HEK293 (cell line): ENCODE measurements at regions not wholly inside any gene's neighbourhood (a gene's known extent, or its start where the extent isn't known, plus 50 kb on each side); places are given as distances from the start of the nearest gene placed in this dataset.

Source experiments
- CTCF ChIA-PET: fragments of 350-600 bp; formaldehyde crosslinking; extraction: SDS; loops from one replicate; lab custom pipeline; 2021; ENCODE audit warnings: antibody characterized with exemption; lab: Yijun Ruan, JAX
- POLR2A ChIA-PET: fragments of 300-600 bp; formaldehyde crosslinking; extraction: SDS; loops from one replicate; lab custom pipeline; 2020; ENCODE audit warnings: antibody characterized with exemption, inconsistent platforms; lab: Yijun Ruan, JAX
- H3K27ac ChIP-seq: fragments of 200-500 bp; sonication (Bioruptor generic); 2 replicates; pipeline ENCODE4 v1.5.1; 2014; ENCODE audit warnings: low read depth, low read length, control low read depth, inconsistent platforms; ENCODE audit errors: extremely low read depth
- H3K36me3 ChIP-seq, 2 experiments: fragments of 200-500 bp in 1 of 2; sonication (Bioruptor generic) in 1 of 2; 1 replicate in 1 of 2; 2 replicates in 1 of 2; pipeline ENCODE4 v1.5.1; 2014 to 2017; ENCODE audit warnings: inconsistent platforms in 2 of 2, low read length in 2 of 2; ENCODE audit not compliant: control insufficient read depth in 2 of 2, insufficient read depth in 1 of 2
- H3K4me1 ChIP-seq: fragments of 200-500 bp; sonication (Bioruptor generic); 2 replicates; pipeline ENCODE4 v1.5.1; 2014; ENCODE audit warnings: mild to moderate bottlenecking, low read length, inconsistent platforms; ENCODE audit not compliant: control insufficient read depth, insufficient read depth
- H3K4me3 ChIP-seq: 2 replicates; pipeline ENCODE4 v1.5.1; 2011; ENCODE audit warnings: low read depth, mild to moderate bottlenecking, control low read depth, low read length, moderate library complexity
- H3K9me3 ChIP-seq: fragments of 200-500 bp; sonication (Bioruptor generic); 2 replicates; pipeline ENCODE4 v1.5.1; 2014; ENCODE audit warnings: low read depth, low read length, inconsistent platforms; ENCODE audit not compliant: control insufficient read depth, insufficient read depth
- IKZF3 ChIP-seq: fragments of 450-650 bp; IDR thresholded peaks from 2 replicates; pipeline ENCODE4 v1.5.0; 2018; ENCODE audit warnings: missing biosample characterization, mild to moderate bottlenecking, missing genetic modification characterization, moderate library complexity
- KLF1 ChIP-seq: fragments of 450-650 bp; formaldehyde crosslinking; IDR thresholded peaks from 2 replicates; pipeline ENCODE4 v1.5.1; 2016; ENCODE audit warnings: missing biosample characterization, missing genetic modification characterization
- PRDM1 ChIP-seq: fragments of 450-650 bp; formaldehyde crosslinking; IDR thresholded peaks from 2 replicates; pipeline ENCODE4; 2016; ENCODE audit warnings: missing biosample characterization, missing genetic modification characterization
- SCRT1 ChIP-seq: fragments of 450-650 bp; formaldehyde crosslinking; IDR thresholded peaks from 2 replicates; pipeline ENCODE4 v1.5.1; 2016; ENCODE audit warnings: missing biosample characterization, missing genetic modification characterization, borderline replicate concordance
- ZNF112 ChIP-seq: fragments of 450-650 bp; formaldehyde crosslinking; IDR thresholded peaks from 2 replicates; pipeline ENCODE4 v1.5.0; 2017; ENCODE audit warnings: missing biosample characterization, missing genetic modification characterization
- ZNF121 ChIP-seq: fragments of 450-650 bp; formaldehyde crosslinking; IDR thresholded peaks from 2 replicates; pipeline ENCODE4 v1.5.1; 2016; ENCODE audit warnings: missing biosample characterization, missing genetic modification characterization
- ZNF133 ChIP-seq: fragments of 450-650 bp; formaldehyde crosslinking; IDR thresholded peaks from 2 replicates; pipeline ENCODE4 v1.5.1; 2016; ENCODE audit warnings: missing biosample characterization, missing genetic modification characterization
- ZNF155 ChIP-seq: fragments of 450-650 bp; formaldehyde crosslinking; IDR thresholded peaks from 2 replicates; pipeline ENCODE4 v1.5.1; 2016; ENCODE audit warnings: missing biosample characterization, missing genetic modification characterization
- ZNF311 ChIP-seq: fragments of 450-650 bp; formaldehyde crosslinking; IDR thresholded peaks from 2 replicates; pipeline ENCODE4 v1.5.1; 2017; ENCODE audit warnings: missing biosample characterization, missing genetic modification characterization, borderline replicate concordance
- ZNF394 ChIP-seq: fragments of 450-650 bp; formaldehyde crosslinking; IDR thresholded peaks from 2 replicates; pipeline ENCODE4 v1.5.1; 2016; ENCODE audit warnings: missing biosample characterization, missing genetic modification characterization, mild to moderate bottlenecking, moderate library complexity, borderline replicate concordance
- ZNF596 ChIP-seq: fragments of 450-650 bp; IDR thresholded peaks from 2 replicates; pipeline ENCODE4 v1.5.0; 2018; ENCODE audit warnings: missing biosample characterization, mild to moderate bottlenecking, missing genetic modification characterization, moderate library complexity
- ZNF629 ChIP-seq: fragments of 450-650 bp; formaldehyde crosslinking; IDR thresholded peaks from 2 replicates; pipeline ENCODE4 v1.5.1; 2017; ENCODE audit warnings: missing biosample characterization, missing genetic modification characterization
- ZNF747 ChIP-seq: fragments of 450-650 bp; formaldehyde crosslinking; IDR thresholded peaks from 2 replicates; pipeline ENCODE4 v1.5.1; 2016; ENCODE audit warnings: missing biosample characterization, missing genetic modification characterization
- ZNF76 ChIP-seq: fragments of 450-650 bp; formaldehyde crosslinking; IDR thresholded peaks from 2 replicates; pipeline ENCODE4; 2016; ENCODE audit warnings: low read depth, missing biosample characterization, missing genetic modification characterization, borderline replicate concordance
- ZNF777 ChIP-seq: fragments of 450-650 bp; formaldehyde crosslinking; IDR thresholded peaks from 2 replicates; pipeline ENCODE4 v1.5.1; 2017; ENCODE audit warnings: missing biosample characterization, missing genetic modification characterization, borderline replicate concordance
- TF ChIP-seq, protein P1 (sequence below): fragments of 450-650 bp; formaldehyde crosslinking; IDR thresholded peaks from 2 replicates; pipeline ENCODE4 v1.5.1; 2016; ENCODE audit warnings: missing biosample characterization, missing genetic modification characterization
- TF ChIP-seq, protein P2 (sequence below): fragments of 450-650 bp; formaldehyde crosslinking; IDR thresholded peaks from 2 replicates; pipeline ENCODE4 v1.5.0; 2017; ENCODE audit warnings: missing biosample characterization, missing genetic modification characterization, borderline replicate concordance
- TF ChIP-seq, protein P3 (sequence below): IDR thresholded peaks from 2 replicates; pipeline ENCODE4 v1.6.1; 2011; ENCODE audit warnings: mild to moderate bottlenecking, low read depth, low read length, borderline replicate concordance
- TF ChIP-seq, protein P4 (sequence below): fragments of 450-650 bp; formaldehyde crosslinking; IDR thresholded peaks from 2 replicates; pipeline ENCODE4 v1.5.1; 2016; ENCODE audit warnings: missing biosample characterization, missing genetic modification characterization, borderline replicate concordance
- TF ChIP-seq, protein P5 (sequence below): fragments of 450-650 bp; formaldehyde crosslinking; IDR thresholded peaks from 2 replicates; pipeline ENCODE4 v1.5.1; 2017; ENCODE audit warnings: missing biosample characterization, mild to moderate bottlenecking, missing genetic modification characterization, moderate library complexity

DNA sequence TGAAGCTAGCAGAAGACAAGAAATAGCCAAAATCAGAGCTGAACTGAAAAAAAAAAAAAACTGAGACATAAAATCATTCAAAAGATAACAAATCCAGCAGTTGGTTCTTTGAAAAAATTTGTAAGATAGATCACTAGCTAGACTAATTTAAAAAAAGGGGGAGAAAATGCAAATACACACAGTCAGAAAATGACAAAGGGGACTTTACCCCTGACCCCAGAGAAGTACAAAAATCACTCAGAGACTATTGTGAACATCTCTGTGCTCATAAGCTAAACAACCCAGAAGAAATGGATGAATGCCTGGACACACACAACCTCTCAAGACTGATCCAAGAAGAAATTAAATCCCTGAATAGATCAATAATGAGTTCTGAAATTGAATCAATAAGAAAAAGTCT lies 914.3 kb upstream of the API5 start:
- TF ChIP-seq ZNF112 (tag by site-specific recombination) (no peak), ZNF747 (tag by site-specific recombination) (no peak), ZNF121 (tag by site-specific recombination) (no peak), ZNF596 (no peak), ZNF155 (no peak), ZNF76 (tag by site-specific recombination) (no peak), ZNF311 (tag by site-specific recombination) (no peak), PRDM1 (tag by site-specific recombination) (no peak), ZNF394 (tag by site-specific recombination) (no peak), ZNF629 (no peak), ZNF777 (no peak), ZNF133 (no peak), SCRT1 (tag by site-specific recombination) (no peak), IKZF3 (no peak), KLF1 (no peak)
- TF ChIP-seq, protein P1, sequence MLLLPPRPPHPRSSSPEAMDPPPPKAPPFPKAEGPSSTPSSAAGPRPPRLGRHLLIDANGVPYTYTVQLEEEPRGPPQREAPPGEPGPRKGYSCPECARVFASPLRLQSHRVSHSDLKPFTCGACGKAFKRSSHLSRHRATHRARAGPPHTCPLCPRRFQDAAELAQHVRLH (tag by site-specific recombination): no peak
- TF ChIP-seq, protein P2, sequence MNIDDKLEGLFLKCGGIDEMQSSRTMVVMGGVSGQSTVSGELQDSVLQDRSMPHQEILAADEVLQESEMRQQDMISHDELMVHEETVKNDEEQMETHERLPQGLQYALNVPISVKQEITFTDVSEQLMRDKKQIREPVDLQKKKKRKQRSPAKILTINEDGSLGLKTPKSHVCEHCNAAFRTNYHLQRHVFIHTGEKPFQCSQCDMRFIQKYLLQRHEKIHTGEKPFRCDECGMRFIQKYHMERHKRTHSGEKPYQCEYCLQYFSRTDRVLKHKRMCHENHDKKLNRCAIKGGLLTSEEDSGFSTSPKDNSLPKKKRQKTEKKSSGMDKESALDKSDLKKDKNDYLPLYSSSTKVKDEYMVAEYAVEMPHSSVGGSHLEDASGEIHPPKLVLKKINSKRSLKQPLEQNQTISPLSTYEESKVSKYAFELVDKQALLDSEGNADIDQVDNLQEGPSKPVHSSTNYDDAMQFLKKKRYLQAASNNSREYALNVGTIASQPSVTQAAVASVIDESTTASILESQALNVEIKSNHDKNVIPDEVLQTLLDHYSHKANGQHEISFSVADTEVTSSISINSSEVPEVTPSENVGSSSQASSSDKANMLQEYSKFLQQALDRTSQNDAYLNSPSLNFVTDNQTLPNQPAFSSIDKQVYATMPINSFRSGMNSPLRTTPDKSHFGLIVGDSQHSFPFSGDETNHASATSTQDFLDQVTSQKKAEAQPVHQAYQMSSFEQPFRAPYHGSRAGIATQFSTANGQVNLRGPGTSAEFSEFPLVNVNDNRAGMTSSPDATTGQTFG (tag by site-specific recombination): no peak
- TF ChIP-seq, protein P3, sequence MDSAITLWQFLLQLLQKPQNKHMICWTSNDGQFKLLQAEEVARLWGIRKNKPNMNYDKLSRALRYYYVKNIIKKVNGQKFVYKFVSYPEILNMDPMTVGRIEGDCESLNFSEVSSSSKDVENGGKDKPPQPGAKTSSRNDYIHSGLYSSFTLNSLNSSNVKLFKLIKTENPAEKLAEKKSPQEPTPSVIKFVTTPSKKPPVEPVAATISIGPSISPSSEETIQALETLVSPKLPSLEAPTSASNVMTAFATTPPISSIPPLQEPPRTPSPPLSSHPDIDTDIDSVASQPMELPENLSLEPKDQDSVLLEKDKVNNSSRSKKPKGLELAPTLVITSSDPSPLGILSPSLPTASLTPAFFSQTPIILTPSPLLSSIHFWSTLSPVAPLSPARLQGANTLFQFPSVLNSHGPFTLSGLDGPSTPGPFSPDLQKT: no peak
- TF ChIP-seq, protein P4, sequence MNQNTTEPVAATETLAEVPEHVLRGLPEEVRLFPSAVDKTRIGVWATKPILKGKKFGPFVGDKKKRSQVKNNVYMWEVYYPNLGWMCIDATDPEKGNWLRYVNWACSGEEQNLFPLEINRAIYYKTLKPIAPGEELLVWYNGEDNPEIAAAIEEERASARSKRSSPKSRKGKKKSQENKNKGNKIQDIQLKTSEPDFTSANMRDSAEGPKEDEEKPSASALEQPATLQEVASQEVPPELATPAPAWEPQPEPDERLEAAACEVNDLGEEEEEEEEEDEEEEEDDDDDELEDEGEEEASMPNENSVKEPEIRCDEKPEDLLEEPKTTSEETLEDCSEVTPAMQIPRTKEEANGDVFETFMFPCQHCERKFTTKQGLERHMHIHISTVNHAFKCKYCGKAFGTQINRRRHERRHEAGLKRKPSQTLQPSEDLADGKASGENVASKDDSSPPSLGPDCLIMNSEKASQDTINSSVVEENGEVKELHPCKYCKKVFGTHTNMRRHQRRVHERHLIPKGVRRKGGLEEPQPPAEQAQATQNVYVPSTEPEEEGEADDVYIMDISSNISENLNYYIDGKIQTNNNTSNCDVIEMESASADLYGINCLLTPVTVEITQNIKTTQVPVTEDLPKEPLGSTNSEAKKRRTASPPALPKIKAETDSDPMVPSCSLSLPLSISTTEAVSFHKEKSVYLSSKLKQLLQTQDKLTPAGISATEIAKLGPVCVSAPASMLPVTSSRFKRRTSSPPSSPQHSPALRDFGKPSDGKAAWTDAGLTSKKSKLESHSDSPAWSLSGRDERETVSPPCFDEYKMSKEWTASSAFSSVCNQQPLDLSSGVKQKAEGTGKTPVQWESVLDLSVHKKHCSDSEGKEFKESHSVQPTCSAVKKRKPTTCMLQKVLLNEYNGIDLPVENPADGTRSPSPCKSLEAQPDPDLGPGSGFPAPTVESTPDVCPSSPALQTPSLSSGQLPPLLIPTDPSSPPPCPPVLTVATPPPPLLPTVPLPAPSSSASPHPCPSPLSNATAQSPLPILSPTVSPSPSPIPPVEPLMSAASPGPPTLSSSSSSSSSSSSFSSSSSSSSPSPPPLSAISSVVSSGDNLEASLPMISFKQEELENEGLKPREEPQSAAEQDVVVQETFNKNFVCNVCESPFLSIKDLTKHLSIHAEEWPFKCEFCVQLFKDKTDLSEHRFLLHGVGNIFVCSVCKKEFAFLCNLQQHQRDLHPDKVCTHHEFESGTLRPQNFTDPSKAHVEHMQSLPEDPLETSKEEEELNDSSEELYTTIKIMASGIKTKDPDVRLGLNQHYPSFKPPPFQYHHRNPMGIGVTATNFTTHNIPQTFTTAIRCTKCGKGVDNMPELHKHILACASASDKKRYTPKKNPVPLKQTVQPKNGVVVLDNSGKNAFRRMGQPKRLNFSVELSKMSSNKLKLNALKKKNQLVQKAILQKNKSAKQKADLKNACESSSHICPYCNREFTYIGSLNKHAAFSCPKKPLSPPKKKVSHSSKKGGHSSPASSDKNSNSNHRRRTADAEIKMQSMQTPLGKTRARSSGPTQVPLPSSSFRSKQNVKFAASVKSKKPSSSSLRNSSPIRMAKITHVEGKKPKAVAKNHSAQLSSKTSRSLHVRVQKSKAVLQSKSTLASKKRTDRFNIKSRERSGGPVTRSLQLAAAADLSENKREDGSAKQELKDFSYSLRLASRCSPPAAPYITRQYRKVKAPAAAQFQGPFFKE (tag by site-specific recombination): no peak
- TF ChIP-seq, protein P5, sequence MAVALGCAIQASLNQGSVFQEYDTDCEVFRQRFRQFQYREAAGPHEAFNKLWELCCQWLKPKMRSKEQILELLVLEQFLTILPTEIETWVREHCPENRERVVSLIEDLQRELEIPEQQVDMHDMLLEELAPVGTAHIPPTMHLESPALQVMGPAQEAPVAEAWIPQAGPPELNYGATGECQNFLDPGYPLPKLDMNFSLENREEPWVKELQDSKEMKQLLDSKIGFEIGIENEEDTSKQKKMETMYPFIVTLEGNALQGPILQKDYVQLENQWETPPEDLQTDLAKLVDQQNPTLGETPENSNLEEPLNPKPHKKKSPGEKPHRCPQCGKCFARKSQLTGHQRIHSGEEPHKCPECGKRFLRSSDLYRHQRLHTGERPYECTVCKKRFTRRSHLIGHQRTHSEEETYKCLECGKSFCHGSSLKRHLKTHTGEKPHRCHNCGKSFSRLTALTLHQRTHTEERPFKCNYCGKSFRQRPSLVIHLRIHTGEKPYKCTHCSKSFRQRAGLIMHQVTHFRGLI (tag by site-specific recombination): no peak
- no peak overlapping the region for H3K4me3 ChIP-seq
- ChIA-PET CTCF (no interaction called here), POLR2A (no interaction called here)
- no peaks in the 10 kb centered on the region for H3K36me3 ChIP-seq
- no peaks in the 10 kb centered on the region for H3K9me3 ChIP-seq
- no peaks in the 10 kb centered on the region for H3K4me1 ChIP-seq
- no peak overlapping the region for H3K27ac ChIP-seq
